Ascending aorta (tissue), 2 donors: ENCODE measurements at regions not wholly inside any gene's neighbourhood (a gene's known extent, or its start where the extent isn't known, plus 50 kb on each side); places are given as distances from the start of the nearest gene placed in this dataset.

Source experiments
- DNase-seq, 2 donors: peaks; one replicate each; pipeline ENCODE4 v3.0.0-alpha.2; 2019; ENCODE audit warnings: low spot score in 2 of 2
- H3K27ac ChIP-seq, 2 donors: fragments of 200-600 bp; sonication (generic); one replicate each; pipeline ENCODE4 v1.5.1; 2016 to 2017; ENCODE audit warnings: mild to moderate bottlenecking in 1 of 2
- H3K27me3 ChIP-seq: fragments of 200-600 bp; sonication (generic); one replicate; pipeline ENCODE4 v1.5.1; 2017
- H3K36me3 ChIP-seq, 2 donors: fragments of 200-600 bp; sonication (generic); one replicate each; pipeline ENCODE4 v1.5.1; 2016
- H3K4me1 ChIP-seq, 2 donors: fragments of 200-600 bp; sonication (generic); one replicate each; pipeline ENCODE4 v1.5.1; 2016 to 2017; ENCODE audit warnings: mild to moderate bottlenecking in 1 of 2
- H3K4me3 ChIP-seq, 2 donors: fragments of 200-600 bp; sonication (generic); one replicate each; pipeline ENCODE4 v1.5.1; 2016 to 2017; ENCODE audit warnings: mild to moderate bottlenecking in 1 of 2
- H3K9me3 ChIP-seq, 2 donors: fragments of 200-600 bp; sonication (generic); one replicate each; pipeline ENCODE4 v1.5.1; 2016
- intact Hi-C: fragments of 100-400 bp; cut with DNase I; formaldehyde crosslinking; loops from one replicate; pipeline ENCODE4 v1.15.1; 2023
- TF ChIP-seq, protein P1 (sequence below), 3 experiments: fragments of 200-600 bp in 2 of 3; fragments of 450-650 bp in 1 of 3; sonication (generic) in 2 of 3; IDR thresholded peaks; one replicate each; pipeline ENCODE4 v1.5.1; 2016 to 2019; ENCODE audit warnings: antibody characterized with exemption in 3 of 3, mild to moderate bottlenecking in 1 of 3, moderate library complexity in 1 of 3

DNA sequence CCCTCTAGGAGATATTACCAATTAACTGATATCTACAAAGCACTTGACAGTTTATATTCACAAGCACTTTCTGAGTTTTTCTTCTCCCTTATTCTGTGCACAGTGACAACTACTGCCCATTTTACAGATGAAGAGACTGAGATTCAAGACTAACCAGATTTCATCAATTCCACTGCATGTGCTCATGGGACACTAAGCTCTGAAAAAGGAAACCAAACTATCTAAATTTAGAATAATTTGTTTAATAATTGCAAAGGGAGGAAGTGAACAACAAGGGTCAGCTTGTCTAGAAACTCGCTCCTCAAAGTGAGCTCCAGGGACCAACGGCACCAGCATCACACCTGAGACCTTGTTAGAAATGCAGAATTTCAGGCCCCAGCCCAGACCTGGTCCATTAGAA, 50.8 kb upstream of the MYLIP start:
- Histone ChIP-seq H3K36me3 (no peaks in the 10 kb centered on the region), H3K27ac (no peak overlapping the region), H3K27me3 (no peaks in the 10 kb centered on the region), H3K4me1 (no peaks in the 10 kb centered on the region), H3K4me3 (no peak overlapping the region), H3K9me3 (no peaks in the 10 kb centered on the region)
- no peak for DNase-seq
- TF ChIP-seq, protein P1, sequence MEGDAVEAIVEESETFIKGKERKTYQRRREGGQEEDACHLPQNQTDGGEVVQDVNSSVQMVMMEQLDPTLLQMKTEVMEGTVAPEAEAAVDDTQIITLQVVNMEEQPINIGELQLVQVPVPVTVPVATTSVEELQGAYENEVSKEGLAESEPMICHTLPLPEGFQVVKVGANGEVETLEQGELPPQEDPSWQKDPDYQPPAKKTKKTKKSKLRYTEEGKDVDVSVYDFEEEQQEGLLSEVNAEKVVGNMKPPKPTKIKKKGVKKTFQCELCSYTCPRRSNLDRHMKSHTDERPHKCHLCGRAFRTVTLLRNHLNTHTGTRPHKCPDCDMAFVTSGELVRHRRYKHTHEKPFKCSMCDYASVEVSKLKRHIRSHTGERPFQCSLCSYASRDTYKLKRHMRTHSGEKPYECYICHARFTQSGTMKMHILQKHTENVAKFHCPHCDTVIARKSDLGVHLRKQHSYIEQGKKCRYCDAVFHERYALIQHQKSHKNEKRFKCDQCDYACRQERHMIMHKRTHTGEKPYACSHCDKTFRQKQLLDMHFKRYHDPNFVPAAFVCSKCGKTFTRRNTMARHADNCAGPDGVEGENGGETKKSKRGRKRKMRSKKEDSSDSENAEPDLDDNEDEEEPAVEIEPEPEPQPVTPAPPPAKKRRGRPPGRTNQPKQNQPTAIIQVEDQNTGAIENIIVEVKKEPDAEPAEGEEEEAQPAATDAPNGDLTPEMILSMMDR (IDR thresholded peaks at IDR 0.05), result no peak
- intact Hi-C loops, result no loop called here

DNA sequence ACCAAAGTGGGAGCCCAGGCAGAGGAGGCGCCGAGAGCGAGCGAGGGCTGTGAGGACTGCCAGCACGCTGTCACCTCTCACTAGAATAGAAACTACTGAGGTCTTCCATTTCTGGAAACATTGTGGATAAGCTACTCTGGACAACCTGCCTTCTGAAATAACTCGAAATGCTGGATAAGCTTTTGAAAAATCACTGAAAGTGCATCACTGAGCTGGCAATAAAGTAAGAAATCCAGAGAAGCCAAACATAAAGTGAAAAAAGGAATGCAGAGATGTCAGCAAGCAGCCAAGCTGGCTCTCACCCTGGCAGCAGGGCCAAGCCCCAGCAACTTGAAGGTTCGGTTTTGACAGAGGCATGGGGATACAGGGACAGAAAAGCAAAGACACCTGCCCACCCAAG, 59.2 kb upstream of the MYLIP start:
- no peak overlapping the region for H3K27ac ChIP-seq
- no peaks in the 10 kb centered on the region for H3K9me3 ChIP-seq
- intact Hi-C loops, result no loop called here
- no peak for DNase-seq
- TF ChIP-seq, protein P1 (IDR thresholded peaks at IDR 0.05), result no peak
- no peaks in the 10 kb centered on the region for H3K4me1 ChIP-seq
- no peak overlapping the region for H3K4me3 ChIP-seq
- H3K36me3 ChIP-seq, result no peaks in the 10 kb centered on the region
- no peaks in the 10 kb centered on the region for H3K27me3 ChIP-seq

DNA sequence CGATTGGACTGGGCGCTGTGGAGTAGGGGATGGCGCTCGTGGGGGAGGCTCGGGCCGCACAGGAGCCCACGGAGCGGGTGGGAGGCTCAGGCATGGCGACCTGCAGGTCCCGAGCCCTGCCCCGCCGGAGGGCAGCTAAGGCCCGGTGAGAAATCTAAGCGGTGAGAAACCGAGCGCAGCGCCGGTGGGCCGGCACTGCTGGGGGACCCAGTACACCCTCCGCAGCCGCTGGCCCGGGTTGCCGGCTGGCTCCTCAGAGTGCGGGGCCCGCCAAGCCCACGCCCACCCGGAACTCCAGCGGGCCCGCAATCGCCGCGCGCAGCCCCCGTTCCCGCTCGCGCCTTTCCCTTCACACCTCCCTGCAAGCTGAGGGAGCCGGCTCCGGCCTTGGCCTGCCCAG, 59.7 kb upstream of the MYLIP start:
- intact Hi-C loops, result no loop called here
- H3K4me1 ChIP-seq, result no peaks in the 10 kb centered on the region
- no peaks in the 10 kb centered on the region for H3K36me3 ChIP-seq
- H3K27ac ChIP-seq, result no peak overlapping the region
- no peaks in the 10 kb centered on the region for H3K27me3 ChIP-seq
- H3K4me3 ChIP-seq, result no peak overlapping the region
- no peak for DNase-seq
- TF ChIP-seq, protein P1 (IDR thresholded peaks at IDR 0.05), result no peak
- H3K9me3 ChIP-seq, result no peaks in the 10 kb centered on the region

DNA sequence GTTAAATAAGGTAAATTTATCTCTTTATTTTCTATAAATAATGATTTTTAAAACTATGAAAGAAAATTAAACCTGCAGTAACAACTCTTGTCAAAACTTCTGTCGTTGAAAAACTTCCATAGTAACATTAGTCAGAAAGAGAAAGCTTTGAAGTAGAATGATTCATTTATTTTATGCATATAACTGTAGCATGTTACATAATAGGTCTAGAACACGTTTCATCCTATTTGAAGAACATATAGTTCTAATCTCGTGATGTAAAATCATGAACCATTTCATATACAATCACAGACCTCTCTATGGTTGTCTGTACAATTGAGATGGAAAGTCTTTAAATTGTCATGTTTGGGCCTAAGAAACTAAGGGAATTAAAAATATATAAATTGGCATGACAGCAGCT, 61.3 kb upstream of the MYLIP start:
- Histone ChIP-seq H3K27me3 (no peaks in the 10 kb centered on the region), H3K4me1 (no peaks in the 10 kb centered on the region), H3K36me3 (no peaks in the 10 kb centered on the region), H3K4me3 (no peak overlapping the region), H3K9me3 (no peaks in the 10 kb centered on the region), H3K27ac (no peak overlapping the region)
- TF ChIP-seq, protein P1 (IDR thresholded peaks at IDR 0.05), result no peak
- intact Hi-C loops, result no loop called here
- DNase-seq, result no peak

DNA sequence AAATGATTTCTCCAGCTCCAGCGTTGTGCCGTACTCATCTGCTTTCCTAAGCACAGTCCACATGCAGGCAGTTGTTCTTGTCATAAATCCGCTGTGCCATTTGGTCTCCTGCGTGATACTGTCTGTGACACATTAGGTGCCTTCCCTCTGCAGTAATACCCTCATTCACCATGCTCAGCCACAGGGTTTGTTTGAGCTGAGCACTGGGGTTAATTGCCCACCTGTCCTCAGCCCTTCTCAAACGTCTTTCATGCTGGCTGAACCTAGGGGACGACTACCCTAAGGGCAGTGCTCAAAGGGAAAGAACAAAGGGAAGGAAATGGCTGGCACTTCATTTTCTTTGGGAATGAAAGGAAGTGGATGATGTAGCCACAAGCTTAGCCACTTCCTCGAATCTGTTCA, 64.2 kb upstream of the MYLIP start:
- intact Hi-C loops, result no loop called here
- Histone ChIP-seq H3K27me3 (no peaks in the 10 kb centered on the region), H3K4me1 (no peaks in the 10 kb centered on the region), H3K27ac (no peak overlapping the region), H3K36me3 (no peaks in the 10 kb centered on the region), H3K4me3 (no peak overlapping the region), H3K9me3 (no peaks in the 10 kb centered on the region)
- TF ChIP-seq, protein P1 (IDR thresholded peaks at IDR 0.05), result no peak
- DNase-seq, result no peak

DNA sequence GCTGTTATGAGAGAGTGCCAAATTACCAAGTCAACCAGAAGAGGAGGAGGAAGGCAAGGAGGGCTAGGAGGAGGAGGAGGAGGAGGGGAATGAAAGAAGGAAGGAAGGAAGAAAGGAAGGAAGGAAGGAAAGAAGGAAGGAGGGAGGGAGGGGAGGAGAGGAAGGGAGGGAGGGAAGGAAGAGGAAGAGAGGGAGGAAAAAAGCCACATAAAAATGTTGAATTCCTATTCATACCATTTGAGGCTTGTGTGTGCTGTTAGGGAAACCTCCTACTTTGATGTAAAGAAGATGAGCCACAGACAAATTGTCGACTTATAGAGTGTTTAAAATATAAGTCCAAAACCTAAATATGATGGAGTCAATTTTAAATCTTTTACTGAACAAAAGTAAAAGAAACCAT, 65.3 kb upstream of the MYLIP start:
- no peak overlapping the region for H3K27ac ChIP-seq
- no peaks in the 10 kb centered on the region for H3K4me1 ChIP-seq
- H3K36me3 ChIP-seq, result no peaks in the 10 kb centered on the region
- H3K4me3 ChIP-seq, result no peak overlapping the region
- intact Hi-C loops, result no loop called here
- DNase-seq, result no peak
- H3K9me3 ChIP-seq, result no peaks in the 10 kb centered on the region
- TF ChIP-seq, protein P1 (IDR thresholded peaks at IDR 0.05), result no peak
- no peaks in the 10 kb centered on the region for H3K27me3 ChIP-seq
